HUDEP-2 (cell line): ENCODE measurements at regions not wholly inside any gene's neighbourhood (a gene's known extent, or its start where the extent isn't known, plus 50 kb on each side); places are given as distances from the start of the nearest gene placed in this dataset.

ENCODE experiments used
- DNase-seq, 76 experiments: peaks; one replicate each; lab custom pipeline; 2025; ENCODE audit not compliant: unreplicated experiment in 76 of 76; lab: John Stamatoyannopoulos, UW

DNA sequence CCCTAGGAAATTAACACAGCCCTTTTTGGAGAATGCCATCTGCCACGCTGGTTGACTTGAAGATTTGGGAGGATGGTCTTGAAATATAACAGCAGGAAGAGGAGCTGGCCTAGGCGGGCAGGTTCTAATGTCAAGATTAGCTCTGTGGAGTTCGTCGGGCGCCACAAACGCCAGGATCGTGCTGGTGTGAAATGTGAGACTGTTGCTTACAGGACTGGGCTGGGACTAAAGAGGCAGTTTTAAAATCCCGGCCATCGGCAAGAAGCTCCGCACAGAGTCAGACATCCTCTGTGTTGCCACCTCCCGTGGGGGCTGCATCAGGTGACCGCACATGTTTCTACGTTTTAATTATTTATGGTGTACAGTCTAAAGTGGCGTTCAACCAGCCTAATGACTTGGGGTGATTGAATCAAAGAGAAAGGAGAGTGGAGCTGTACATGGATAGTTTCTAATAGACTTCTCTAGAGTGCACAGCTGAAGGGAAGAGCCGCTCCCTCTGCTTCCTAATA lies 99.4 kb upstream of the BCL11A start:
- DNase-seq, result no peak

DNA sequence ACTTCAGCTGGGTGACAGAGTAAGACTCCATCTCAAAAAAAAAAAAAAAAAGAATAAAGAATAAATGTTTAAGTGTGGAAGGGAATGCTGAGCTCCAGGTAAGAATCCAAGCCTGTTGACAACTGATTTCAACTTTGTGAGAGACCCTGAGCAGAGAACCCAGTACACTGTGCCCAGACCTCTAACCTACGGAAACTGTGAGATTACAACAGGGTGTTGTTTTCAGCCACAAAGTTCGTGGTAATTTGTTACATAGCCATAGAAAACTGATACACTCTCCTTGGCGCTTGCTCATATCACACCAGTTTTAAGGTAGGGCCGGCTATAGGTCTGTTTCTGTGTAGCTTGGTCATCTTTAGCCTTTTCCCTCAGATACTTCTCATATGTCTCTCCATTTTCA lies 98.4 kb upstream of the PAPOLG start:
- no peak for DNase-seq

DNA sequence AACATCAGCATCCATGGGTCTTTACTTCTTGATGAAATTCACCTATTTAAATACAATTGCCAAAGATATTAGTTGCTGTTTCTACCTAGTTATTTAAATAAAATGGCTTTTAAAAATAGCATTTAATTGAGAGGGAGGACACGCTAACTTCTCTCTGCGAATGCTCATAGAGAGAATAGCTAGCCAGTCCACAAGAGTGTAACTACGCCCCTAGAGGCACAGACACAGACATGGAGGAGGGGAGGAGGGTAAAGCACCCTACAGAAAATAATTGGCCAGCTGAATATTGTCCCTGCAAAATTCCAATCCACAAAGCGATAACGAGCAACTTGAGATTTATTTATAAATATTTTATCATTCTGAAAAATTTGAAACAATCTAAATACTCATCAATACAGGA lies 97.0 kb upstream of the PAPOLG start:
- no peak for DNase-seq

DNA sequence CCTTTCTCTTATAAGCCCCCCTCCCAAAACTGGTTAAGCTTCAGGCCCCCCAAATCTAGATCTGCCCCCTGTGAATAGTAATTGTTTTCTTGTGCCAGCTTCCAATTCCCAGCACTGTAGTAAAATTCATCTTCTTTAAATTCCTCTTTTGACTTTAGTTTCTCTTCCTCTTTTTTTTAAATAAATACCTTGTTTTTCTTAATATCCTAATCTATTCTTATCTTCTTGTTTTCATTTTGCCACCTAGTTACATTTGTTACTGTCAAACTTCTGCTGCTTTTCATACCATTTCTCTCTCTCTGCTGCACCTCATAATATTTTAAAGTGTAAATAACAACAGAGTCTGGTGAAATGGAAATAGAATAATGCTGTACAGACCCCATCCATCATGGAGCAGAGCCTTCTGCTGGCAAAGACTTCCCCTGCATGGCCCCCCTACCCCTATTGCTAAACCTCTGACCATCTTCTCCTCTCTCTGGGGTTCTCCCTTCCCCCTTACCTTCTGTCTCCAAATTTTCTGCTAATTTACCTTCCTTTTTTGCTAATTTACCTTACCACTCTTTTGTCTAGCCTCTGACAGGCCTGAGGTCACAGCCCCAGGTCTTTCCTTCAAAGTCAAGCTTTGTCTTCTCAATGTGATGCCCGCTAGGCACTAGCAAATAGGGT lies 94.9 kb upstream of the PAPOLG start:
- DNase-seq, result no peak

DNA sequence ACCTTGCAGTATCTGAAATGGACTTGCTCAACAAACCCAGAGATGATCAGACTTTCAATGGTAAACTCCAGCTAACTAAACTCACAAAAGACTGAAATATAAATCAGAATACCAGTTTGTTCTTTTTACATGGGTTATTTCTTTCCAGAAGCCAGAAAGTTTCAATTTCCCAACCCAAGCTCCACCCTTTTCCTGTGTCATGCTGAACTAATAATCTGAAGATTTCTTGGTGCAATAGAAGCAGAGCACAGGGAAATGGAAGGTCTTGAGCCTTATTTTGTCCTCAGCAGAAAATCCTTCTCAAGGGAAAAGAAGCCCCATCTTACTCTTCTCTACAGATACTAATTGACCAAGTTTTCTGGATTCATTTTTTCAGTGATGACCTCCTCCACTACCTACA lies 93.3 kb upstream of the PAPOLG start:
- no peak for DNase-seq

DNA sequence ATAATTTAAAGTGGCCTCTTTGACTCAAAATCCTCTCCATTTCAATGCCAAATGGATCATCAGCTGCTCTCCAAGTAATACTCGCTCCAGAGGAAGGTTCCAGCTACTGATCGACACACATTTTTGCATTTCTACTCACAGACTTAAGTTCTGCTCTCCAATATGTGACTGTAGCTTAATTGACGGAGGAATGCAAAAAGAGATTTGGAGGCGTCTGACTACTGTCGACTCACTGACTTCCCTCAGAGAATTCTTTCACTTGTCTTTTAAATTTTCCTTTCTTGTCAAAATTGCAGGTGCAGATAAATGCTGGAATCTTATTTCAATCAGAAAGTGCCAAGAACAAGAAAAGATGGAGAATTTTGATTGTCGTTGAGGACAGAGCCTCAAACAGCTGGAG lies 84.1 kb upstream of the PAPOLG start:
- DNase-seq, result no peak

DNA sequence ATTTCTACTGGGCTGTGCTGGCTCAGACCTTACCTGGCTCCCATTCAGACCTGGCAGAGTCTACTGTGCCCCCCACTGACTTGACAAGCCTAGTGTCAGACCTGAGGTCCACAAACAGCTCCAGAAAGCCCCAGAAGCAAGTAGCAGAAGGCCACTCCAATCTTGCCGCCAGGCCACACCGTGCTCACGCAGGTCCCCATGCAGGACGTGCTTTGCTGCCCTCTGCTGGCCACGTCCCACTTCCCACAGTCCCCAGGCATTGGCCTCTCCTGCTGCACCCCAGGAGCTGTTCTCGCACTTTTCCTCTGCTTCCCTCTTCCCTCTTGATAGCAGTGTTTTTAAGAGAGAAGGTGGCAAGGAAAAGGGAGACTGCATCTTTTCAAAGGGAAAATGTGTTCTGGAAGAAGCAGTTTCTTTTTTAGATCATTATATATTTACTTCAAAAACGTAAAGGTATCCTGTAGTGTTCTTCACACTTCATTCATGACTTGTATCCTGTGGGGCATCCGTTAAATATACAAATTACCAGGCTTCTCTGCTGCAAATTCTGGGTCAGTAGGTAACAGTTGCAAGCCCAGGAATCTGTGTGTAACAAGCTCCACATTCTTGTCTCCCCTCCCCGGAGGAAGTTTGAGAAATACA lies 81.4 kb upstream of the PAPOLG start:
- DNase-seq, result peak in 72 of 76 experiments; percentile 2 to 85 (median 54)

DNA sequence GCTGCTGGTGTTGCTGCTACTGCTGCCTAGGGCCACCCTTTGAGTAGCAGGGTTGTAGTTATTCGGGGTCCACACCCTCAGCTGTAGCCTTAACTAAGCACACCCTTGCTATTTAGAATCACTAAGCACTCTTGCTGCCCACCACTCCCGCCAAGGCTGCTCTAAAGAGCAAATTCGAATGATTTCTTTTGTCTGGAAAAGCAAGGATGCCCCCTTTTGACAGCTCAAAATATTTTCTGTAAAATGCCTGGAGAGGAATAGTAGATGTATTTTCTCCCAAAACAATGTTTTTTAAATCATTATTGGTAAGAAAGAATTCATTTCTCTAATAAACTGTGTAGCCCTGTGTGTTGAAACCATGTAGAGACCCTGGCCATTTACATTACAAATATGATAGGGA lies 80.8 kb upstream of the PAPOLG start:
- DNase-seq, result no peak

DNA sequence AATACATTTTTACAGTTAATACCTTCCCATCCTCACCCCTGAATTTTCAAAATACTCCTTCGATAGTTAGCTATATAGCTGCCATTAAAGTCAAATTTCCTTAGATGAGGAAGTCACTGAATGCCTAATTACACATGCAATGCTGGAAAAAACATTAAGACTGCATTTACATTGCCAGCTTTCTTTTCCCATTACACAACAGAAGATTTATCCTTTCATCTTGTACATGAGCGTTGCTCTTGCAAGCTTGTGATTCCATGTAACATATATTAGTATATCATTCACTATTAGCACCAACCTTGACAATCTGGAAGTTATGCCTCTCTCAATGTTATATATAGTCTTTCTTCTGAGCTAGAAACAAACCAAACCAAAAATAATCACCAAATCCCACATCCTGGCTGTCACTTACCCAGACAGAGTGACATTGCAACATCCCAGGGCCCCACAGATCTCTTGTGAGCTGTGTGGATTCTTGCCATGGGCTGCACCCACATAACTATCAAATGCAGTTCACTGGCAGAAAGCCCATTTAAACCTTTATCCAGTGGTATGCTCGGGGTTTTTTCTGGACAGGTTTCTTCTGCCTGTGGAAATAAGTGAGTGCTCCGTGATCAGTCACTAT lies 79.2 kb upstream of the PAPOLG start:
- peak in 3 of 76 experiments; percentile 1 to 2 (median 1) for DNase-seq

DNA sequence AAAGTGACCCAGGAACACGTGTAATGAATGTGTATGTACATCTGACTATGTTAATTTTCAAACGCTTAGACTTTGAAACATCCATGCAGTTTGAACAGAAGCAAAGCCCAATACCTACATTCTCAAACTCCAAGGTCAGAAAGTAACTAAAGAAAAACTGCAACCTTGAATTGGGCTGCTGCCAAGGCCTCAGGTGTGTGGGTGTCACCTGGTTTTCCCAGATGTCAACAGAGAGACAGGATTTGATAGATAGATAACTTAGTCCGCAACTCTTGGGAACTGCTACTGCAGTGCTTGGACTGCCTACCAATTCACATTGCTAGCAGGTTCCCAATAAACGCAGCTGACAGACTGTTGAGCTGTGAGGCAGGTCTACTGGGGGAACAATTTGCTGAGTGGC lies 78.7 kb upstream of the PAPOLG start:
- no peak for DNase-seq

DNA sequence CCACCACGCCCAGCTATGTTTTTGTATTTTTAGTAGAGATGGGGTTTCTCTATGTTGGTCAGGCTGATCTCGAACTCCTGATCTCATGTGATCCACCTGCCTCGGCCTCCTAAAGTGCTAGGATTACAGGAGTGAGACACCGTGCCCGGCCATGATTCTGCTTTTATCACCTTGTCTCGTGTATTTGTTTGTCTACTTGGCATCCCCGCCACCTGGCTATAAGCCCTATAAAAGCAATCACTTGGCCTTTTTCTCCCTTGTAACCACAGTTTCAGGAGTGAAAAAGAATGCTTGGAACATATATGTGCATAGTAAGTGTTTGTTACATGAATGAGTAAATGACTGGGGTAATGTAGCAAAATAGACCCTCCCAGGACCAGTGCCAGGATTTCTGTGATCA lies 77.5 kb upstream of the PAPOLG start:
- no peak for DNase-seq

DNA sequence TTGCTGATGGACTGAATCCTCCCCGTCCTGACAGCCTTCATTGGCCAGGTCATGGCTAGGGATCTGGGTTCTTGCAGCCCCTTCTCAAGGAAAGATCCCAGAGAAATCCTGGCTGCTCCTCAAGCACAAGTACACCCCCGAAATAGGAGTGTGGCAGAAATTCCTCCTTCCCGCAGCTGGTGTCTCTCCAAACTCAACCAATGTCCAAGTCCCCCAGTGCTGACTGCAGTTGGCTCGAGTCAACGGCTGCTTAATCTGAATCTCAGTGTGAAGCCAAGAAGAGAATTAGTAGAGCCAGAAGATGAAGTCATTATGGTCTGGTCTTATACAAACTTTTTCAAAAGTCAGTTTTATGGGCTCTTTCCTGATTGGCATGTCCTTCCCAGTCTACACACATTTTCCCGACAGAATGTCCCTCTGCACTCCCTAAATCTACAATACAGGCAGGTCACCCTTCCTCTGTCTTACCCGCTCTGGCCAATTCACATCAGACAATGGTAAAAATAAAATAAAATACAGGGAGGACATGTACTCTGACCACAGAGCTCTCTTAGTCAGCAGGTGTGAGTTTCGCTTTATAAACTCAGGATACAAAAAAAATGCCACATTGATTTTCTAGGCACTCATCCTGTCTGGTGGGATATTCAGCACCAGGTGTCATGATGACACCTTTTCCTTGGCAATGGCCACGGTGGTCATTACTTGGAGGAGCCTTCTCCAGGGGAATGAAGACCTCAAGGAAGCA lies 76.9 kb upstream of the PAPOLG start:
- DNase-seq, result no peak

DNA sequence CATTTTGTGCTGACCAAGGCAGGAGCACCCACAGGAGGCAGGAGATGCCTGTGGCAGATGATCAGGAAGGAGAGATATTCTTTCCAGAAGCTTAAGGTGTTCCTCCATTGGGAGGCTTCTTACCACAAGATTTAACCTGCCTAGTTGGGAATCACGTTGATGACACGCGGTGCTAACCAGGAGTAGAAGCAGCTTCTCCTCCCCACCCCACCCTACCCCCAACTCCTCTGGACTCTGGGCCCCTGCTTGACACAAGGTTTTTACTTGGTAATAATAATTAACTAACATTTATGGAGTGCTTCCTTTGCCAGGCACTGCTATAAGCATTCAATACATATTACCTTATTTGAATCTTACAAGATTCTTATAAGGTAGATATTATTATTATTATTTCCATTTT lies 62.5 kb upstream of the PAPOLG start:
- no peak for DNase-seq

DNA sequence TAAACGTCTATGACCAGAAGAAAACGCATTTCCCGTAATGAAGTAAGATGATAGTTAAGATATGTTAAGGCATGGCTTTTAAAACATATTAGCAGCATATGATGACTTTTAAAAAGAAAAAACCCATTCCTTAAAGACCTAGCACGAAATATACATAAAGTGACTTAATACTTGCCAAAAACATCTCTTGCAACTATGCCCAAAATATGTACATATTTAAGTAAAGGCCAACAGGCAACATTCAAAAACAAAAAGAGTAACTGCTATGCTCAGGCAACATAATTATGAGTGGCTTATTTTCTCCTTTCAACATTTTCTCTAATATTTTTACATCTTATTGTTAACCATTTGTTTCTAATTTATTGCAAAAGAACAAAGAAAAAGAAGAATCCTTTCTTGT lies 60.3 kb upstream of the PAPOLG start:
- DNase-seq, result no peak

DNA sequence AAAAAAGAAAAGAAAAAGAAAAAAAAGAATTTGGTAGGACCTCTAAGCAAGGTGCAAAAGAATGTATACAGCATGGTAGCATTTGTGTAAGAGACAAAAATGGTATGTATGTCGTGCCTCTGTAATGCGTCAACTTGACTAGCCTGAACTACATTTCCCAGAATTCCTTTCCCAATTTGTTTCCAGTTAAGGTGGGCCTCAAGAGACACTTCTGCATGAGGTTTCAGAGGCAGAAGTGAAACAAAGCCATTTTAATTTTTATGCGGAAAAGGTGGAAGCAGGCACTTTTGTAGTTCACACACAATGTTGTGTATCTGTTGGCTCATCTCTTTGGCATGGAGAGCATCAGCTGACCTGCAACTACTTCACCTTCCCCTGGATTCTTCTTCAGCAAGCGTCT lies 56.5 kb upstream of the PAPOLG start:
- no peak for DNase-seq

DNA sequence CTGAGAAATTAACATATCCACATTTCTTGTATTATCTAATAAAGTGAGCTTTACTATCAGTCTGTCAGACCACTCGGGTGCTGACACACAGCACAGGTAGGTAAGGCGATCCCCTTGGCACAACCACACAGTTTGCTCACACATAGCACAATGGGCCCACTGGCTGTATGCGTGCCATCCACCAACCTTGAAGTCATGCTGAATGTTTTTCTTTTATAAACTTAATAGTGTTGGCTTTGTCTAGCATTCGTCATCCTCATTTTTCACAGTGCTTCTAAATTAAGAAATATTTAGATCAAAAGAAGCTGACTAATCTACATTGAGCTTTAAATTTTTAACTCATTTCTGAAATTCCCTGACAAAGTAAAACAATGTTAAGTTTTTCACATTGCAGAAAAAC lies 50.0 kb upstream of the PAPOLG start:
- DNase-seq, result no peak
